ENCODE measurements at regions not wholly inside any gene's neighbourhood (a gene's known extent, or its start where the extent isn't known, plus 50 kb on each side); places are given as distances from the start of the nearest gene placed in this dataset.
A peak's percentile ranks its signal among the peaks of the same experiment; 100 is the strongest.

GRCh38 chr13:86201477-86201876 lies 402.3 kb upstream of the SLITRK6 start:
- DNase-seq: peak; percentile 18

GRCh38 chr13:86193281-86193680 lies 394.1 kb upstream of the SLITRK6 start:
- no peak for DNase-seq

- no peak for DNase-seq
Measured at GRCh38 chr13:86188170-86188569, 389.0 kb upstream of the SLITRK6 start.

- DNase-seq: no peak
Measured at GRCh38 chr13:86185636-86186035, 386.4 kb upstream of the SLITRK6 start.

GRCh38 chr13:86185107-86185506 lies 385.9 kb upstream of the SLITRK6 start:
- DNase-seq: no peak

GRCh38 chr13:86174622-86175021 lies 375.4 kb upstream of the SLITRK6 start:
- peak; percentile 9 for DNase-seq

- no peak for DNase-seq
Measured at GRCh38 chr13:86172961-86173360, 373.7 kb upstream of the SLITRK6 start.

- no peak for DNase-seq
Measured at GRCh38 chr13:86161257-86161656, 362.0 kb upstream of the SLITRK6 start.

- peak; percentile 71 for DNase-seq
Measured at GRCh38 chr13:86155756-86156155, 356.5 kb upstream of the SLITRK6 start.

- DNase-seq: no peak
Measured at GRCh38 chr13:86142080-86142479, 342.9 kb upstream of the SLITRK6 start.

- peak; percentile 4 for DNase-seq
Measured at GRCh38 chr13:86135856-86136255, 336.6 kb upstream of the SLITRK6 start.

GRCh38 chr13:86121881-86122280 lies 322.7 kb upstream of the SLITRK6 start:
- DNase-seq: no peak

- DNase-seq: no peak
Measured at GRCh38 chr13:86109107-86109506, 309.9 kb upstream of the SLITRK6 start.

GRCh38 chr13:86108334-86108733 lies 309.1 kb upstream of the SLITRK6 start:
- no peak for DNase-seq

- peak; percentile 83 for DNase-seq
Measured at GRCh38 chr13:86098511-86098910, 299.3 kb upstream of the SLITRK6 start.

- DNase-seq: no peak
Measured at GRCh38 chr13:86095351-86095750, 296.1 kb upstream of the SLITRK6 start.

GRCh38 chr13:86090181-86090580 lies 291.0 kb upstream of the SLITRK6 start:
- no peak for DNase-seq

GRCh38 chr13:86087244-86087643 lies 288.0 kb upstream of the SLITRK6 start:
- no peak for DNase-seq

GRCh38 chr13:86085890-86086289 lies 286.7 kb upstream of the SLITRK6 start:
- peak; percentile 23 for DNase-seq

GRCh38 chr13:86082121-86082520 lies 282.9 kb upstream of the SLITRK6 start:
- DNase-seq: peak; percentile 69

GRCh38 chr13:86080340-86080995 lies 281.2 kb upstream of the SLITRK6 start:
- DNase-seq: no peak

GRCh38 chr13:86066611-86067365 lies 267.6 kb upstream of the SLITRK6 start:
- no peak for DNase-seq

GRCh38 chr13:86052141-86052540 lies 252.9 kb upstream of the SLITRK6 start:
- no peak for DNase-seq
